Chondrocyte (in vitro differentiated cells): ENCODE measurements at regions not wholly inside any gene's neighbourhood (a gene's known extent, or its start where the extent isn't known, plus 50 kb on each side); places are given as distances from the start of the nearest gene placed in this dataset.

Experiments used
- DNase-seq: peaks from one replicate; pipeline ENCODE4 v3.0.0; 2021; ENCODE audit warnings: mixed read lengths, low spot score
- H3K27ac Mint-ChIP-seq: one replicate; pipeline ENCODE4 v1.8.0; 2021; ENCODE audit warnings: mild to moderate bottlenecking, moderate library complexity, mixed read lengths; ENCODE audit not compliant: unreplicated experiment
- H3K27me3 Mint-ChIP-seq: 2 replicates; pipeline ENCODE4 v1.8.0; 2021; ENCODE audit warnings: low read depth, mixed read lengths
- H3K36me3 Mint-ChIP-seq: 2 replicates; pipeline ENCODE4 v1.8.0; 2021; ENCODE audit warnings: low read depth, mixed read lengths
- H3K4me1 Mint-ChIP-seq: 2 replicates; pipeline ENCODE4 v1.8.0; 2021; ENCODE audit warnings: low read depth, mild to moderate bottlenecking, mixed read lengths
- H3K4me3 Mint-ChIP-seq: one replicate; pipeline ENCODE4 v1.8.0; 2021; ENCODE audit warnings: mild to moderate bottlenecking, moderate library complexity, mixed read lengths; ENCODE audit not compliant: unreplicated experiment
- H3K9me3 Mint-ChIP-seq: 2 replicates; pipeline ENCODE4 v1.8.0; 2021; ENCODE audit warnings: low read depth, mixed read lengths
- CTCF ChIP-seq: fragments of 200-600 bp; sonication (generic); IDR thresholded peaks from 2 replicates; pipeline ENCODE4 v1.5.0; 2021; ENCODE audit warnings: antibody characterized with exemption, mild to moderate bottlenecking, moderate library complexity

GRCh38 chr4:62133101-62133897 is 933.2 kb downstream of the ADGRL3 start:
- H3K27ac Mint-ChIP-seq: no peak overlapping the region
- DNase-seq: no peak
- no peak for TF ChIP-seq CTCF
- peaks cover 14% of the 10 kb centered on the region for H3K9me3 Mint-ChIP-seq
- no peak overlapping the region for H3K4me3 Mint-ChIP-seq
- H3K27me3 Mint-ChIP-seq: no peaks in the 10 kb centered on the region
- peaks cover 7% of the 10 kb centered on the region for H3K4me1 Mint-ChIP-seq
- H3K36me3 Mint-ChIP-seq: peaks cover 3% of the 10 kb centered on the region

- Mint-ChIP-seq H3K27ac (no peak overlapping the region), H3K27me3 (no peaks in the 10 kb centered on the region), H3K4me1 (peaks cover 7% of the 10 kb centered on the region), H3K4me3 (no peak overlapping the region), H3K9me3 (peaks cover 16% of the 10 kb centered on the region), H3K36me3 (peaks cover 3% of the 10 kb centered on the region)
- DNase-seq: no peak
- no peak for TF ChIP-seq CTCF
Measured at GRCh38 chr4:62131049-62131448, 930.9 kb downstream of the ADGRL3 start.

GRCh38 chr4:62130637-62131036 is 930.5 kb downstream of the ADGRL3 start:
- Mint-ChIP-seq H3K9me3 (peaks cover 16% of the 10 kb centered on the region), H3K4me3 (no peak overlapping the region), H3K27me3 (no peaks in the 10 kb centered on the region), H3K36me3 (peaks cover 3% of the 10 kb centered on the region), H3K27ac (no peak overlapping the region), H3K4me1 (peaks cover 4% of the 10 kb centered on the region)
- no peak for DNase-seq
- no peak for TF ChIP-seq CTCF

GRCh38 chr4:62130230-62130629 is 930.1 kb downstream of the ADGRL3 start:
- Mint-ChIP-seq H3K4me1 (peaks cover under 1% of the 10 kb centered on the region), H3K27me3 (no peaks in the 10 kb centered on the region), H3K4me3 (no peak overlapping the region), H3K36me3 (peaks cover 3% of the 10 kb centered on the region), H3K27ac (no peak overlapping the region), H3K9me3 (peaks cover 16% of the 10 kb centered on the region)
- DNase-seq: no peak
- TF ChIP-seq CTCF: no peak
